Smooth muscle cell (in vitro differentiated cells): ENCODE measurements at regions not wholly inside any gene's neighbourhood (a gene's known extent, or its start where the extent isn't known, plus 50 kb on each side); places are given as distances from the start of the nearest gene placed in this dataset.

ENCODE experiments used
- DNase-seq: peaks from one replicate; lab custom pipeline; 2025; ENCODE audit not compliant: unreplicated experiment; lab: John Stamatoyannopoulos, UW
- H2AFZ ChIP-seq: fragments of 200-600 bp; sonication (generic); 2 replicates; pipeline ENCODE4 v1.6.0; 2016; ENCODE audit warnings: antibody characterized with exemption, low read depth, mild to moderate bottlenecking
- H3F3A ChIP-seq: fragments of 200-600 bp; sonication (generic); 2 replicates; pipeline ENCODE4 v1.6.0; 2017; ENCODE audit warnings: antibody characterized with exemption, low read depth
- H3K27ac ChIP-seq: fragments of 200-600 bp; sonication (generic); 2 replicates; pipeline ENCODE4 v1.5.1; 2016; ENCODE audit warnings: low read depth, mild to moderate bottlenecking
- H3K27me3 ChIP-seq: fragments of 200-600 bp; sonication (generic); 2 replicates; pipeline ENCODE4 v1.6.1; 2016; ENCODE audit warnings: low read depth, mild to moderate bottlenecking
- H3K36me3 ChIP-seq: fragments of 200-600 bp; sonication (generic); 2 replicates; pipeline ENCODE4 v1.5.1; 2016; ENCODE audit warnings: low read depth
- H3K4me1 ChIP-seq: fragments of 200-600 bp; sonication (generic); 2 replicates; pipeline ENCODE4 v1.5.1; 2016; ENCODE audit warnings: low read depth
- H3K4me2 ChIP-seq: fragments of 200-600 bp; sonication (generic); 2 replicates; pipeline ENCODE4 v1.6.0; 2016; ENCODE audit warnings: mild to moderate bottlenecking
- H3K4me3 ChIP-seq: fragments of 200-600 bp; sonication (generic); 2 replicates; pipeline ENCODE4 v1.5.1; 2016; ENCODE audit warnings: mild to moderate bottlenecking
- H3K79me2 ChIP-seq: fragments of 200-600 bp; sonication (generic); 2 replicates; pipeline ENCODE4 v1.6.0; 2016; ENCODE audit warnings: low read depth, mild to moderate bottlenecking
- H3K9ac ChIP-seq: fragments of 200-600 bp; sonication (generic); 2 replicates; pipeline ENCODE4 v1.6.0; 2016; ENCODE audit warnings: low read depth
- H3K9me3 ChIP-seq: fragments of 200-600 bp; sonication (generic); replicated peaks from 2 replicates; pipeline ENCODE4 v1.5.1; 2016; ENCODE audit warnings: low read depth
- H4K20me1 ChIP-seq: fragments of 200-600 bp; sonication (generic); 2 replicates; pipeline ENCODE4 v1.6.0; 2016; ENCODE audit warnings: low read depth
- CTCF ChIP-seq: fragments of 200-600 bp; sonication (generic); IDR thresholded peaks from 2 replicates; pipeline ENCODE4 v1.5.1; 2017; ENCODE audit warnings: borderline replicate concordance, mild to moderate bottlenecking, antibody characterized with exemption; ENCODE audit not compliant: insufficient read depth, poor library complexity, severe bottlenecking
- WGBS: methylation state at CpG from one replicate; pipeline ENCODE4 v1.1.7; 2016; ENCODE audit warnings: low lambda C conversion rate; 5-methylcytosine and 5-hydroxymethylcytosine counted together

- 77% methylated on average over 6 of the region's 6 CpGs for WGBS
- no peaks in the 10 kb centered on the region for H4K20me1 ChIP-seq
- no peaks in the 10 kb centered on the region for H3K27me3 ChIP-seq
- TF ChIP-seq CTCF = no peak
- no peak overlapping the region for H3K4me3 ChIP-seq
- H3K4me2 ChIP-seq = no peak overlapping the region
- no peak for DNase-seq
- no peak overlapping the region for H3K27ac ChIP-seq
- H2AFZ ChIP-seq = no peak overlapping the region
- H3K9ac ChIP-seq = no peak overlapping the region
- H3F3A ChIP-seq = no peaks in the 10 kb centered on the region
- no peaks in the 10 kb centered on the region for H3K36me3 ChIP-seq
- no peaks in the 10 kb centered on the region for H3K79me2 ChIP-seq
- H3K9me3 ChIP-seq = no peaks in the 10 kb centered on the region
- H3K4me1 ChIP-seq = no peaks in the 10 kb centered on the region
Observed at GRCh38 chr13:69092615-69093322, 1014.9 kb upstream of the ATXN8OS start.

- no peaks in the 10 kb centered on the region for H3K4me1 ChIP-seq
- H3K9me3 ChIP-seq = no peaks in the 10 kb centered on the region
- no peaks in the 10 kb centered on the region for H3K27me3 ChIP-seq
- H3K4me3 ChIP-seq = no peak overlapping the region
- WGBS = 85% methylated on average over 1 of the region's 1 CpG
- TF ChIP-seq CTCF = no peak
- DNase-seq = no peak
- no peak overlapping the region for H2AFZ ChIP-seq
- no peaks in the 10 kb centered on the region for H3K36me3 ChIP-seq
- H3K79me2 ChIP-seq = no peaks in the 10 kb centered on the region
- H3K4me2 ChIP-seq = no peak overlapping the region
- no peak overlapping the region for H3K9ac ChIP-seq
- H4K20me1 ChIP-seq = no peaks in the 10 kb centered on the region
- H3F3A ChIP-seq = no peaks in the 10 kb centered on the region
- H3K27ac ChIP-seq = no peak overlapping the region
Observed at GRCh38 chr13:69077267-69077666, 1030.4 kb upstream of the ATXN8OS start.

GRCh38 chr13:69069554-69070133 is 1038.0 kb upstream of the ATXN8OS start:
- Histone ChIP-seq H2AFZ (no peak overlapping the region), H3K4me1 (no peaks in the 10 kb centered on the region), H3K79me2 (no peaks in the 10 kb centered on the region), H3K27me3 (no peaks in the 10 kb centered on the region), H3K27ac (peak overlapping the region; percentile 69), H3K36me3 (no peaks in the 10 kb centered on the region), H3K4me3 (no peak overlapping the region), H3K9me3 (no peaks in the 10 kb centered on the region), H3F3A (no peaks in the 10 kb centered on the region), H3K9ac (peak overlapping the region; percentile 53), H3K4me2 (no peak overlapping the region), H4K20me1 (no peaks in the 10 kb centered on the region)
- DNase-seq = no peak
- no peak for TF ChIP-seq CTCF
- 81% methylated on average over 1 of the region's 1 CpG for WGBS

GRCh38 chr13:69050696-69051095 is 1056.9 kb upstream of the ATXN8OS start:
- no peaks in the 10 kb centered on the region for H4K20me1 ChIP-seq
- no peaks in the 10 kb centered on the region for H3K79me2 ChIP-seq
- 59% methylated on average over 1 of the region's 1 CpG for WGBS
- H3F3A ChIP-seq = no peaks in the 10 kb centered on the region
- no peaks in the 10 kb centered on the region for H3K27me3 ChIP-seq
- H3K4me3 ChIP-seq = no peak overlapping the region
- no peak for DNase-seq
- H3K36me3 ChIP-seq = no peaks in the 10 kb centered on the region
- H2AFZ ChIP-seq = no peak overlapping the region
- H3K4me2 ChIP-seq = no peak overlapping the region
- no peaks in the 10 kb centered on the region for H3K4me1 ChIP-seq
- no peak overlapping the region for H3K9ac ChIP-seq
- no peaks in the 10 kb centered on the region for H3K9me3 ChIP-seq
- H3K27ac ChIP-seq = no peak overlapping the region
- TF ChIP-seq CTCF = no peak
